SK-N-MC (cell line): ENCODE measurements at regions not wholly inside any gene's neighbourhood (a gene's known extent, or its start where the extent isn't known, plus 50 kb on each side); places are given as distances from the start of the nearest gene placed in this dataset.

Experiments
- DNase-seq: peaks from one replicate; pipeline ENCODE4 v3.0.0-alpha.2; 2011; ENCODE audit warnings: low read depth, low spot score
- H3K27ac ChIP-seq: fragments of 200-600 bp; sonication (generic); 2 replicates; pipeline ENCODE4 v1.5.1; 2016; ENCODE audit warnings: mixed run types
- H3K36me3 ChIP-seq: fragments of 200-600 bp; sonication (generic); 2 replicates; pipeline ENCODE4 v1.6.1; 2017; ENCODE audit warnings: antibody characterized with exemption, low read length, mixed read lengths; ENCODE audit not compliant: insufficient read depth
- H3K4me3 ChIP-seq: fragments of 200-600 bp; sonication (generic); 2 replicates; pipeline ENCODE4 v1.5.1; 2016
- H3K9ac ChIP-seq: fragments of 200-600 bp; sonication (generic); 2 replicates; pipeline ENCODE4 v1.8.0; 2017; ENCODE audit warnings: mixed run types, mixed read lengths; ENCODE audit not compliant: insufficient read length
- H3K9me3 ChIP-seq: fragments of 200-600 bp; sonication (generic); 2 replicates; pipeline ENCODE4 v1.6.1; 2017; ENCODE audit warnings: low read depth, mild to moderate bottlenecking, antibody characterized with exemption, low read length, moderate library complexity, mixed read lengths
- EZH2 ChIP-seq: fragments of 200-600 bp; sonication (generic); IDR thresholded peaks from one replicate; pipeline ENCODE4 v1.6.1; 2017; ENCODE audit warnings: antibody characterized with exemption
- FOXP2 ChIP-seq: optimal IDR thresholded peaks from 2 replicates; pipeline ENCODE3; 2011; ENCODE audit warnings: mild to moderate bottlenecking, moderate library complexity; ENCODE audit not compliant: insufficient read depth; ENCODE audit errors: extremely low read length, control extremely low read depth
- POLR2AphosphoS5 ChIP-seq: IDR thresholded peaks from 2 replicates; pipeline ENCODE4 v1.6.1; 2012; ENCODE audit warnings: mild to moderate bottlenecking, low read depth, low read length, borderline replicate concordance

GRCh38 chr13:48892688-48893075, 83.0 kb upstream of the FNDC3A start:
- no peaks in the 10 kb centered on the region for H3K36me3 ChIP-seq
- H3K27ac ChIP-seq, result no peak overlapping the region
- no peaks in the 10 kb centered on the region for H3K9me3 ChIP-seq
- no peak for DNase-seq
- no peak overlapping the region for H3K4me3 ChIP-seq
- TF ChIP-seq EZH2, result no peak
- no peak for TF ChIP-seq POLR2AphosphoS5
- no peak for TF ChIP-seq FOXP2
- H3K9ac ChIP-seq, result no peak overlapping the region

- TF ChIP-seq POLR2AphosphoS5, result no peak
- no peak for TF ChIP-seq EZH2
- TF ChIP-seq FOXP2, result no peak
- Histone ChIP-seq H3K4me3 (no peak overlapping the region), H3K9ac (no peak overlapping the region), H3K27ac (no peak overlapping the region), H3K36me3 (no peaks in the 10 kb centered on the region), H3K9me3 (no peaks in the 10 kb centered on the region)
- no peak for DNase-seq
Observed at GRCh38 chr13:48896312-48896711, 79.4 kb upstream of the FNDC3A start.

DNA sequence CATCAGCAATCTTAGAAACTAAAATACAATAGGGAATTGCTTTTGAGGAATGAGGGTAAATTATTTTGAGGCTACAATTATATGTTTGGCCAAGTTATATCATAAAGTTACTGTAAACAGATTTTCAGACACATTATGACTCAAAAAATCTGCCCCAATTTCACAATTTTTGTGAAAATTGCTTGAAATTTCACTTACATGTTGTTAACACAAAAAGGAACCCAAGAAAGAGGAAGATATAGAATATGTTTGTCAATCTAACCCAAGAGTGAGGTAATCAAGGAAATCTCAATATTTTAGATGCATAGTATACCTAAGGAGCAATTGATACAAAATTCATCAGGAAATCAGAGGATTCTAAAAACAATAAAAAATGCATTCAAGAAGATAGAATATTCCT, 73.9 kb upstream of the FNDC3A start:
- Histone ChIP-seq H3K27ac (no peak overlapping the region), H3K9me3 (no peaks in the 10 kb centered on the region), H3K4me3 (no peak overlapping the region), H3K36me3 (no peaks in the 10 kb centered on the region), H3K9ac (no peak overlapping the region)
- no peak for DNase-seq
- TF ChIP-seq FOXP2 (no peak), POLR2AphosphoS5 (no peak), EZH2 (no peak)

GRCh38 chr13:48902368-48902767, 73.3 kb upstream of the FNDC3A start:
- no peak overlapping the region for H3K4me3 ChIP-seq
- no peaks in the 10 kb centered on the region for H3K36me3 ChIP-seq
- TF ChIP-seq FOXP2, result no peak
- H3K9ac ChIP-seq, result no peak overlapping the region
- no peak for DNase-seq
- H3K27ac ChIP-seq, result no peak overlapping the region
- no peaks in the 10 kb centered on the region for H3K9me3 ChIP-seq

DNA sequence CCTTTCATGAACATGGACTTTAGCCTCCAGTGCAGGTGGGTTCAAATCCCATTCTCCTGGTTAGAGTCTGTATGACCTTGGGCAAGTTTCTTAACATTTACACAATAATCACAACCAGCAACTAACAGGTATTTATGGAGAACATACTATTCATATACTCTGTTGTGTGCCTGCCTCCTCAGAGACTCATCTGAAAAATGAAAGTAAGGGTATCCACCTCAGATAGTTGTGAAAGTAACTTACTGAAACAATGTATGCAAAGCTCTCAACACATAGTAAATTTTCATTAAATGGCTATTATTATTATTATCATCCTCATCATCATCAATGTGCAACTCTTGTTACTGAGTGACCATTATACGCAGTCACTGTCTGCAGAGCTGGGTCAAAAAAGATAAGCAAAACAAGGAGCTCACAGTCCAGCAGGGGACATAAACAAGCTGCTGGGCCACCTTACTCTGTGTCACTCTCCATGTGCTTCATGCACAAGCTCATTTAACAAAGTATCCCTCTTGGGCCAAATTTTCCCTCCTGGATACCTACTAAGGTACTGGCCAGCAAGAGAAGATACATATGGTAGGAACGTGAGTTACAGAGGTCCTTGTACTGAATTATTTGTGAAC, 70.9 kb upstream of the FNDC3A start:
- no peak for DNase-seq
- Histone ChIP-seq H3K9me3 (no peaks in the 10 kb centered on the region), H3K36me3 (no peaks in the 10 kb centered on the region), H3K4me3 (no peak overlapping the region), H3K27ac (no peak overlapping the region), H3K9ac (no peak overlapping the region)
- TF ChIP-seq POLR2AphosphoS5 (no peak), FOXP2 (no peak), EZH2 (no peak)

DNA sequence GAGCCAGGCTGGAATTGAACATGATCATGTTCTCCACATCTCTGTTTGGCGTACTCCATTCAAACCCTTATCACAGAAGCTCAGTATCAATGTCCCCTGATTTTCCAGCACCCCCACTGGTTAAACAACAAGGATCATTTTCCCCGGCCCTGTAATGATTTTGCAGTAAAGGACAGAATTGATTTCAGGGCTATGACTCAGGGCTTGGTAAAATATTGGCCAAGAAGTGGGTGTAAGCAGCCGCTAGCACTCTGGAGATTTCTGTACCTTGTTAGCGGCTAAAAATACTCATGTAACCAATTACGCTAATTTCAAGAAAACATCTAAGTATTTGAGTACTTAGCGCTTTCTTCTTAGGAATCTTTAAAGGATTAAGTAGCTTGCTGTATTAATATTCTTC, 69.5 kb upstream of the FNDC3A start:
- TF ChIP-seq FOXP2 (no peak), POLR2AphosphoS5 (no peak), EZH2 (no peak)

DNA sequence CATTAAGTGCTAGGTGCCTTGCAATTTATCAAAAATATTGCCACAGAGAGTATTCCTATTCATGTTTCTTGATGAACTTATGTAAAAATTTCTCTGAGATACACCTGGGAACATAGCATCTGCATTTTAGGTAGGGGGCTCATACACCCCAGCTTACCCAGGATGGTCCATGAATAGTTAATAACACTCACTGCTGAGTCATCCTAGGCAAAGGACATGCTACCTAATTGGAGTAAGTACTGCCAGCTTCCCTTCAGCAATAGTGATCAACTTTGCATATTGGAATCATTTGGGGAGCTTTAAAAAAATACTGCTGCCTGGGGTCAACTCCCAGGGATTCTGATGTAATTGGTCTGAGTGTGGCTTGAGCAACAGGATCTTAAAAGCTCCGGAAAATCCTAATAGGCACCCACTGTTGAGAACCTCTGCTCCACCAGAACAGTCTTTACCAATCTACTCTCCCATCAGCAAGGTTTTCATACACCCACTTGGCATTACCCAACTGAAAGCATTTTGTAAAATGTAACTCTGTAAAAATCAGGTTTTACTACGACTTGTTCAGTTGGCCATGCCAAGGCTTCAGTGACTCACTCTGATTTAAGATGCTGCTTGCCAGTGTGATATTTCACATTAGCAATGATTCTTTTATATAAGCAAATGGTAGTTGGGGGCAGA, 67.2 kb upstream of the FNDC3A start:
- TF ChIP-seq EZH2 (no peak), FOXP2 (no peak), POLR2AphosphoS5 (no peak)
- no peak overlapping the region for H3K27ac ChIP-seq
- H3K9me3 ChIP-seq, result no peaks in the 10 kb centered on the region
- no peak overlapping the region for H3K9ac ChIP-seq
- DNase-seq, result no peak
- H3K4me3 ChIP-seq, result no peak overlapping the region
- H3K36me3 ChIP-seq, result no peaks in the 10 kb centered on the region

More for the DNA sequence above, 69.5 kb upstream of the FNDC3A start:
- no peak for DNase-seq
- Histone ChIP-seq H3K4me3 (no peak overlapping the region), H3K36me3 (no peaks in the 10 kb centered on the region), H3K27ac (no peak overlapping the region), H3K9me3 (no peaks in the 10 kb centered on the region), H3K9ac (no peak overlapping the region)

DNA sequence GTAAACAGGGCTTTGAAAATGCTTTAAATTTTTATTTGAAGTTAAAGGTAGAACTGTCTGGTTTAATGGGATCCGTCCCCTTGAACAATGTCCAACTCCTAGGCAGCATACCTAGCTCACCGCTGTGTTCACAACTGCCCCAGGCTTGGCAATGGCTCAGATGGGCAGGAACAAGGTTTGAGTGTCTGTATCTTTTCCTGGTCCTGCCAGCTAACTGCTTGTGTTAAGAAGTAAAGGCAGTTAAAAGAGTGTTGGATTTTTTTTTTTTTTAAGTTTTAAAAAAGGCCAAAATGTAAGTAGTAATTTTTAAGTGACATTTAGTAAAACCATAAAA, 66.7 kb upstream of the FNDC3A start:
- no peak overlapping the region for H3K4me3 ChIP-seq
- no peaks in the 10 kb centered on the region for H3K9me3 ChIP-seq
- H3K36me3 ChIP-seq, result no peaks in the 10 kb centered on the region
- DNase-seq, result no peak
- no peak overlapping the region for H3K27ac ChIP-seq
- no peak for TF ChIP-seq POLR2AphosphoS5
- no peak for TF ChIP-seq EZH2
- no peak for TF ChIP-seq FOXP2
- no peak overlapping the region for H3K9ac ChIP-seq

- Histone ChIP-seq H3K9me3 (no peaks in the 10 kb centered on the region), H3K4me3 (no peak overlapping the region), H3K9ac (no peak overlapping the region), H3K36me3 (no peaks in the 10 kb centered on the region), H3K27ac (no peak overlapping the region)
- no peak for DNase-seq
- TF ChIP-seq FOXP2 (no peak), POLR2AphosphoS5 (no peak), EZH2 (no peak)
Observed at GRCh38 chr13:48910686-48911085, 65.0 kb upstream of the FNDC3A start.
